HG03103 (cell line): ENCODE measurements at regions not wholly inside any gene's neighbourhood (a gene's known extent, or its start where the extent isn't known, plus 50 kb on each side); places are given as distances from the start of the nearest gene placed in this dataset.

Source experiments
- ATAC-seq: cut with Tn5 transposase; IDR thresholded peaks from one replicate; pipeline ENCODE4 v1.9.1; 2021; ENCODE audit warnings: low read depth; ENCODE audit not compliant: unreplicated experiment

DNA sequence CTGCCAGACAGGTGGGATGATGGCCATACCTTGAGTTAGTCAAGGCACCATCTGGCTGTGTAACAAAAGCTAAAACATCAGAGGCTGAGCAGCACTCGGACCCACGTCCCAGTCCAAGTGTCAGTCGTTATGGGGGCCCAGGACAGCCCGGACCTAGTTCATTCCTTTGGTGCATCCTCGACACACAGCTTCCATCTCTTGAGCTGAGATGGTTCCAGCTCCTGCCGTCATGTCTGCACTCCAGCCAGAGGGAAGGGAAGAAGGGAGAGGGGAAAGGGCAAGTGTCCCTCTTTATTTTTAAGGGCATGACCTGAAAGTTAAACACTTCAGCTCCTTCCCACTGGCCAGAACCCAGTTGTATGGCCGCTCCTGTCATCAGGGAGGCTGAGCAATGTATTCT lies 218.0 kb downstream of the SEC14L1 start:
- ATAC-seq = no peak

DNA sequence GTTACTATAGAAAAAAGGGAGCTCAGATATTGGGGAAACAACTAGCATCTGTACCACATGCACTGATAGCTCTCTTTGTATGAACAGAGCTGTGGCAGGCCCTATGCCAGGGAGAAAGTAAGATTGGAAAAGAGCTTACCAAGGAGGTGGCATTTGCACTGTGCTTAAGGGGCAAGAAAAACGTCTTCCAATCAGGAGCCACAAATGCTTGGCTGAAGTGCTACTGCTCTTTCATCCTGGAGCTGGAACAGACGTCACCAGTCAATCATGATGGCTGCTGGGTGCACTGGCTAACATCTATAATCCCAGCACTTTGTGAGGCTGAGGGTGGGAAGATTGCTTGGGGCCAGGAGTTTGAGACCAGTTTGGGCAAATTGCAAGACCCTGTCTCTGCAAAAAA lies 218.5 kb downstream of the SEC14L1 start:
- no peak for ATAC-seq

DNA sequence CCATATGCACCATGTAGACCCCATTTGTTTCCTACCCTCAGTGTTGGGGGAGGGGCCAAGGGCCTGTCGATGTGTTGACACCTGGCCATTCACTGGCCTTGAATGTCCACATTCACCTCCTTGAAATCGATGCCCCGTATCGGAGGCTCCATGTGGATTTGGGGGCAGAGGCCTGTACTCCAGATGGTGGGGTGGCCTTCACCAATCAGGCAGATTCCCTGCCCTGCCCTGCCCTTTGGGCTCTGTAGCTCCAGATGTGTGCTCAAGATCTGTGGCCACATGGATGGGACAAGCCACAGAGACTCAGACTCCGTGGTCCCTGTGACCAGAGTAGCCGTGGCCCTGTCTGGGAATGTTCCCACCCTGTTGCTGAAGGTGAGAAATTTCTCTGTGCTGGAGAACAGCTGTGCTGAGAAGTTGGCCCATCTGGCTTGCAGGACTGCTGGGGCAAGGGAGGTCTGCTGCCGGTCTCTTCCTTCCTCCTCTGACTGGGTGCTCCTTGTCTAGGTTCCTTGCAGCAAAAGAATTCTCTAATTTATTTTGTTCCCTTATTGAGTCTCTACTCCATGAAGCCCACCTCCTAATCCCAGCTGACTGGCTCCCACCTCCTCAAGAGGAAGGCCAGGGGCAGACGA lies 221.3 kb downstream of the SEC14L1 start:
- no peak for ATAC-seq

DNA sequence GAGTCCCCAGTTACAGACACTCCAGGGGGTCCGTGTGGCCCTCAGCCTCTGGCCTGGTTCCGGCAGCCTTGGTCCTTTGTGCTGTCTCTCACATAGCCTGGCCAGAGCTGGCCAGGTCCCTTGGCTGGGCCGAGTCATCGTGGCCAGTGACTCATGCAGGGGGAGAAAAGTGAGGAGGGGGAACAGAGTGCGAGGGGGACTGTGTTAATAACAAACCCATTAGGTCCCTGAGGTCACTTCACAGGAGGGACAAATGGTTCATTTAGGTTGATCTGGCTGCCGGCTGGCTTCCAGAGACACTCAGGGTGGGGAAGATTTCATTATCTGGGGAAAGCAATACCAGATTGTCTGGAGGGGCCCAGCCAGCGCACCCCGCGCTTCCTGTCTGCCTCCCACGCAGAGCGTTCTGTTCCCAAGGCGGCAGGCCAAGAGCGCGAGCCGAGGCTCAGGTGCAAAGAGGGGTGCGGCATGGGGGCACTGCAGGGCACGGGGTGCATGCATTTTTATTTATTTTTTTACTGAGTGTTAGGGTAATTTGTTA lies 223.1 kb downstream of the SEC14L1 start:
- ATAC-seq = no peak

DNA sequence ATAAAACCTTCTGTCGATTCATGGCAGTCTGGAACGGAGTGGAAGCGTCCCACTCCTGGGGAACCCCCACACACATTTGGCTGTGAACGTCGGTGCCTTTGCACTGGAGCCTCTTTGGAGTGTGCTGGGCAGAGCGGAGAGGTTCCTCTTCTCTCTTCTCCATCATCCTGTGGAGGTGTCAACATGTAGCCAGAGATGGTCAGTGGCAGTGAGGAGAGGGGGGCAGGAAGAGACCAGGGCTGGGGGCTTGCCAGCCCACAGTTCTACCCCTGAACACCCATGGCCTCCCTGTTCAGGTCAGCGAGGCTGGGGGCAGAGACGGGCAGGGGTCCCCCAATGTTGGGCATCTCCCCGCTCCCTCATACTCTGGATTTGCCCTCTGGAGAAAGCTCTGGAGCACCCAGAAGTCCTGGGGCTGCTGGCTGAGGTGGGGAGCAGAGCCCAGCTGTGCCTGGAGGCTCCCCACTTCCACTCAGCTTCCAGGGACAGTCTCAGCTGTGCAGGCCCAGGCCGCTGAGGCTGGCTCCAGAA lies 223.7 kb downstream of the SEC14L1 start:
- no peak for ATAC-seq

DNA sequence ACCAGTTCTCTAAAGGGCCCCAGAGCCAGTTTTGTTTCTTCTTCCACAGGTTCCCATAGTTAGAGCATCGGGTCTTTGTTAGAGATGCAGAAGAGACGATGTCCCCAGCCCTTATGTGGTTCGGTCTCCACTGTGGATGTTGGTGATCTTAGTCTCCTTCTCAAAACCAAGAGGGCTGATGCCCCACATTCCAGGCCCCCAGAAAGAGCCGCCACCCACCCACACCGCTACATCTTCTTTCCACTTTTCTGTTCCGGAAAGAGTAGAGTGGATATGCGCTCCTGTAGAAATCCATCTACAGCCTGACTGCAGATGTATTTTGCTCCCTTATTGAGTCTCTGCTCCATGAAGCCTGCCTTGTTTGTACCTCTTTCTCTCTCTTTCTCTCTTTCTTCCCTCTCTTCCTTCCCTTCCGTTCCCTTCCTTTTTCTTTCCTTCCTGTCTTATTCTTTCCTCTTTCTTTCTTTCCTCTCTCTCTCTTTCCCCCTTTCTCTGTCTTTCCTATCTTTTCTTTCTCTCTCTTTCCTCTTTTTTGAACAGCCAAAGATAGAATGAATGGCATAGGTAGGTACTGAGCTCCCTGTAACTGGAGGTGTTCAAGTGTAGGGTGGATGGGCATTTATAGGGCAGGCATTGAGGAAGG lies 224.3 kb downstream of the SEC14L1 start:
- ATAC-seq = no peak

- no peak for ATAC-seq
These were observed 224.9 kb downstream of the SEC14L1 start for GRCh38 chr17:77365584-77366186.

GRCh38 chr17:77366206-77366557 lies 225.4 kb downstream of the SEC14L1 start:
- no peak for ATAC-seq

DNA sequence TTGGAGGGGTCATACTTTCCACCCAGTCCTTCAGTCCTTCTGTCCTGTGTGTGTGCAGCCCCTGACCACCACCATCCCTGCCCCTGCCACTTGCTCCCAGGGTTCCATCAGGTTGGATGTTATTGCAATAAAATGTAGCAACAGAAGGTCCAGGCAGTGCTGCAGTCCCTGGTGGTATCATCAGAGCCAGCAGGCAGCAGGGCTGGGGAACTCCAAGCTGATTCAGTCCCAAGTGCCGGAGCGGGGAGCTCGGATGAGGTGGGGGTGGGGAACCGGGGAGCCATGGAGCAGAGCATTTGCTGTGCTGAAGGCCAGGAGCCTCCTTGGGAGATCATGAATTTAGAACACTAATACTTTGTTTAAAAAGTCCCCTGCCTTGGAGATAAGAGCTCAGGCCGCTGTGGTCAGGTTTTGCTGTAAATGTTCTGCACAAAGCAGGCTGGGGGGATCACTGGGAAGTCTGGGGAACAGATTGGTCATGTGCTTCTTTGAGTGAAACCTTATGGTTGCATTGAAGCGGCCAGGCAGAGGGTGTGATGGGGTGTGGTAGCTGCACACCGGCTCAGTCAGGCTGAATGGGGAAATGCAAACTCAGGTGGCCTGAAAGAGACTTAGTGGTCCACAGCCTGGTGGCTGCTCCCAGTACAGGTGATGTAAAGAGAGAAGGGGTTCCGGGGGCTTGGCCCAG lies 225.9 kb downstream of the SEC14L1 start:
- ATAC-seq = no peak

- ATAC-seq = no peak
These were observed 228.8 kb downstream of the SEC14L1 start for GRCh38 chr17:77369544-77369971.

GRCh38 chr17:77370586-77370985 lies 229.8 kb downstream of the SEC14L1 start:
- no peak for ATAC-seq

DNA sequence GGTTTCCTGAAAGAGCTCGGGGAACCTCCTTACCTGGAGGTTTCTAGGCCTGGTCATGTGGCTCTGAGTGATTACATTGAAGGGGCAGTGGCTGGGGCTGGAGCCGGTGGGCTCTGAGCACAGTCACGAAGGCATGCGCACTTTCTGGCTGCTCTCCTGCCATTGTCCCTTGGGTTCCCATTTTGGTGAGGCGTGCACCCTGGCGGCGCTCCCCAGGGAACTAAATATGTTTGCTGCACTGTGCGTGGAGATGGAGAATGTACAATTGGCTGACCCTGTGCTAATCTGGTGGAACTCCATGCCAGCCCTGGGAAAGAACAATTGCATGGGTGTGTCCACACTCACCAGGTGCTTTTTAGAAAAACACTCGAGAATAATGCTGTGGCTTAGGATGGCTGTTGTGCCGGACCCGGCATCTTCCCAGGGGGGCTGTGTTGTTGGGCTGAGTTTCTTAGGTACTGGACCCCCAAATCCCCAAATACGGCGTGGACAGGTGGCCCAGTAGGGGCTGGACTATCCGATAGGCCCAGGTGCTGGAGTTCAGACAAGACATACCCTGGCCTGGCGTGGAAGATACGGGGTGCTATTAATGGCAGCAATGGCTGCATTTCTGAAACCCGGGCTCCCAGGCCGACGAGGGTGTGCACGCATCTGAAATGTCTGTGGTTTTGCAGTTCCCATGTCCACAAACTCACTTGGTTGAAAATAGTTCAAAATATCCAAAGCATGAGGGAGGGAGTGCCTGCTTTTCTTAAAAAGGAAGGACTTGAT lies 230.5 kb downstream of the SEC14L1 start:
- ATAC-seq = no peak

GRCh38 chr17:77371888-77372443 lies 231.2 kb downstream of the SEC14L1 start:
- no peak for ATAC-seq

DNA sequence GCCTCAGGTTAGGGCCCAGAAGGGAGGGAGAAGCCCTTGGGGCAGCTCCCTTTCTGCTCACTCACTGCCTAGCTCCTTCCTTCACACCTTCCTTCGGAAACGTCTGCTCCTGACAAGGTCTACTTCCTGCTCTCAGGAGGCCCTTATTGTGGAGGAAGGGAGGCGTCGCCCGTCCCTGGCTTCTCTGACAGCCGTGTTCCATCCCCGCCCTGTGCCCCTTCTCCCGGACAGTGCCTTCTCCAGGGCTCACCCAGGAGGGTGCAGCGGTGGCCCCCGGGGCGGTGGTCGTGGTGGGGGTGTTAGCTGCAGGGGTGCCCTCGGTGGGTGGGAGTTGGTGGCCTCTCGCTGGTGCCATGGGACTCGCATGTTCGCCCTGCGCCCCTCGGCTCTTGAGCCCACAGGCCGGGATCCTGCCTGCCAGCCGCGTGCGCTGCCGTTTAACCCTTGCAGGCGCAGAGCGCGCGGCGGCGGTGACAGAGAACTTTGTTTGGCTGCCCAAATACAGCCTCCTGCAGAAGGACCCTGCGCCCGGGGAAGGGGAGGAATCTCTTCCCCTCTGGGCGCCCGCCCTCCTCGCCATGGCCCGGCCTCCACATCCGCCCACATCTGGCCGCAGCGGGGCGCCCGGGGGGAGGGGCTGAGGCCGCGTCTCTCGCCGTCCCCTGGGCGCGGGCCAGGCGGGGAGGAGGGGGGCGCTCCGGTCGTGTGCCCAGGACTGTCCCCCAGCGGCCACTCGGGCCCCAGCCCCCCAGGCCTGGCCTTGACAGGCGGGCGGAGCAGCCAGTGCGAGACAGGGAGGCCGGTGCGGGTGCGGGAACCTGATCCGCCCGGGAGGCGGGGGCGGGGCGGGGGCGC lies 231.9 kb downstream of the SEC14L1 start:
- no peak for ATAC-seq

DNA sequence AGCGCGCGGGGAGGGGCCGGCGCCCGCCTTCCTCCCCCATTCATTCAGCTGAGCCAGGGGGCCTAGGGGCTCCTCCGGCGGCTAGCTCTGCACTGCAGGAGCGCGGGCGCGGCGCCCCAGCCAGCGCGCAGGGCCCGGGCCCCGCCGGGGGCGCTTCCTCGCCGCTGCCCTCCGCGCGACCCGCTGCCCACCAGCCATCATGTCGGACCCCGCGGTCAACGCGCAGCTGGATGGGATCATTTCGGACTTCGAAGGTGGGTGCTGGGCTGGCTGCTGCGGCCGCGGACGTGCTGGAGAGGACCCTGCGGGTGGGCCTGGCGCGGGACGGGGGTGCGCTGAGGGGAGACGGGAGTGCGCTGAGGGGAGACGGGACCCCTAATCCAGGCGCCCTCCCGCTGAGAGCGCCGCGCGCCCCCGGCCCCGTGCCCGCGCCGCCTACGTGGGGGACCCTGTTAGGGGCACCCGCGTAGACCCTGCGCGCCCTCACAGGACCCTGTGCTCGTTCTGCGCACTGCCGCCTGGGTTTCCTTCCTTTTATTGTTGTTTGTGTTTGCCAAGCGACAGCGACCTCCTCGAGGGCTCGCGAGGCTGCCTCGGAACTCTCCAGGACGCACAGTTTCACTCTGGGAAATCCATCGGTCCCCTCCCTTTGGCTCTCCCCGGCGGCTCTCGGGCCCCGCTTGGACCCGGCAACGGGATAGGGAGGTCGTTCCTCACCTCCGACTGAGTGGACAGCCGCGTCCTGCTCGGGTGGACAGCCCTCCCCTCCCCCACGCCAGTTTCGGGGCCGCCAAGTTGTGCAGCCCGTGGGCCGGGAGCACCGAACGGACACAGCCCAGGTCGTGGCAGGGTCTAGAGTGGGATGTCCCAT lies 232.8 kb downstream of the SEC14L1 start:
- no peak for ATAC-seq

GRCh38 chr17:77374170-77374936 lies 233.6 kb downstream of the SEC14L1 start:
- ATAC-seq = no peak

DNA sequence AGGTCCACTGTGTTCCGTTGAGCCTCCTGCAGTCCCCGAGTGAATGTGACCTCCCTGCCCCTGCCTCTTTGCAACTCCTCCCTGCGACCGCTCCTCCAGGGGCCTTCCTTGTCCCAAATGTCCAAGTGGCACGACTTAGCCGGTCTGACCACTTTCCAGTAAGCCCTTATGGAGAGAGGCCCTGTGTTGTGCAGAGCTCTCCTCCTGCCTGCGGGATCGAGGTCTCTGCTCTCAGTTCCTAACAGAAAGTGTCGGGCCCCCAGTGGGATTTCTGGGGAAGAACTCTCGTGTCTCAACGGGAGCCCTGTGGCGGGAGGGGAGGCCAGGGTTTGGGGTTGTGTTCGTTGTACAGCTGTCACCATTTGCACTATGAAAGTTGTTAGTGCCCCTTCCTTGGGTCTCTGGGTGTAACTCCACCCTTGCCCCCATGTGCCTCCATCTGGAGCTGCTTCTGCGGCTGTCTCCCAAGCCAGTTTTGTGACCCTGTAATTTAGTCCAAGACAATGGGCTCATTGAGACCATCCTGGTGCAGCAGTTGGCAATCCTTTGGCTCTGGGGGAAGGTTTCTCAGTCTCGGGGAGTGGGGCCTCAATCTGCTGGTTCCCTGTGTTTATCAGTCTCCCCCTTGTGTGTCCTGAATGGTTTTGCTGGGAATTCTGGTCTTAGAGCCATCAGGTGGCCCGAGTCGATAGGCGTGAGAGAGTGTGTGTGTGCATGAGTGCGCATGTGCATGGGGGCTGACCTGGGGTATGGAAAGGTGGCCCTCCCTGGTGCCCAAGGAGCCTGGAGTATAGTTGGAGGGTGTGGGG lies 234.5 kb downstream of the SEC14L1 start:
- ATAC-seq = no peak
